Right lobe of liver (tissue), 6 donors: ENCODE measurements at regions not wholly inside any gene's neighbourhood (a gene's known extent, or its start where the extent isn't known, plus 50 kb on each side); places are given as distances from the start of the nearest gene placed in this dataset.

ENCODE experiments used
- ATAC-seq, 4 donors: fragments of 200-7000 bp; cut with Tn5 transposase; one replicate each; pipeline ENCODE4 v1.9.1; 2020; ENCODE audit warnings: mild to moderate bottlenecking in 4 of 4, moderate library complexity in 4 of 4
- DNase-seq, 3 donors: peaks; one replicate each; pipeline ENCODE4 v3.0.0-alpha.2; 2020
- H3K27ac ChIP-seq, 3 donors: fragments of 200-600 bp; one replicate each; pipeline ENCODE4 v1.8.0; 2022
- H3K27me3 ChIP-seq, 2 donors: fragments of 200-600 bp; one replicate each; pipeline ENCODE4 v1.8.0; 2022
- H3K36me3 ChIP-seq, 4 donors: fragments of 200-600 bp; sonication (generic) in 1 of 4; one replicate each; pipeline versions ENCODE4 v1.5.1 to v1.8.0; 2017 to 2022; ENCODE audit warnings: control low read depth in 1 of 4
- H3K4me1 ChIP-seq, 4 donors: fragments of 200-600 bp; sonication (generic) in 1 of 4; one replicate each; pipeline versions ENCODE4 v1.5.1 to v1.8.0; 2017 to 2022; ENCODE audit warnings: control low read depth in 1 of 4
- H3K4me3 ChIP-seq, 3 donors: fragments of 200-600 bp; one replicate each; pipeline ENCODE4 v1.8.0; 2022
- H3K9me3 ChIP-seq, 4 donors: fragments of 200-600 bp; sonication (generic) in 1 of 4; one replicate each; pipeline versions ENCODE4 v1.5.1 to v1.8.0; 2017 to 2022; ENCODE audit warnings: control low read depth in 1 of 4
- CTCF ChIP-seq, 4 donors: fragments of 200-600 bp in 3 of 4; fragments of 450-650 bp in 1 of 4; IDR thresholded peaks; one replicate each; pipeline versions ENCODE4 v1.5.1 to v1.8.0; 2016 to 2022; ENCODE audit warnings: antibody characterized with exemption in 4 of 4, mild to moderate bottlenecking in 2 of 4
- POLR2A ChIP-seq: fragments of 450-650 bp; IDR thresholded peaks from one replicate; pipeline ENCODE4 v1.6.1; 2017; ENCODE audit warnings: antibody characterized with exemption, mild to moderate bottlenecking
- WGBS: methylation state at CpG from one replicate; pipeline ENCODE4 v1.1.6; 2018; ENCODE audit warnings: low coverage, low lambda C conversion rate; ENCODE audit not compliant: insufficient coverage; ENCODE audit errors: missing lambda C conversion rate; 5-methylcytosine and 5-hydroxymethylcytosine counted together
- intact Hi-C, 2 donors: fragments of 100-400 bp; cut with DNase I; formaldehyde crosslinking; loops; one replicate each; pipeline versions ENCODE4 v1.11.2 to v1.14.1; 2022
- donor health status: DM: no; HTN: yes; CAD: no.
- donor health status: DM: no; HTN: no; CAD: no.
- donor health status: DM: no; HTN: no; CAD: no.
- donor health status: DM: no; HTN: yes; CAD: no.
- donor health status: DM: no; HTN: yes; CAD: no.

DNA sequence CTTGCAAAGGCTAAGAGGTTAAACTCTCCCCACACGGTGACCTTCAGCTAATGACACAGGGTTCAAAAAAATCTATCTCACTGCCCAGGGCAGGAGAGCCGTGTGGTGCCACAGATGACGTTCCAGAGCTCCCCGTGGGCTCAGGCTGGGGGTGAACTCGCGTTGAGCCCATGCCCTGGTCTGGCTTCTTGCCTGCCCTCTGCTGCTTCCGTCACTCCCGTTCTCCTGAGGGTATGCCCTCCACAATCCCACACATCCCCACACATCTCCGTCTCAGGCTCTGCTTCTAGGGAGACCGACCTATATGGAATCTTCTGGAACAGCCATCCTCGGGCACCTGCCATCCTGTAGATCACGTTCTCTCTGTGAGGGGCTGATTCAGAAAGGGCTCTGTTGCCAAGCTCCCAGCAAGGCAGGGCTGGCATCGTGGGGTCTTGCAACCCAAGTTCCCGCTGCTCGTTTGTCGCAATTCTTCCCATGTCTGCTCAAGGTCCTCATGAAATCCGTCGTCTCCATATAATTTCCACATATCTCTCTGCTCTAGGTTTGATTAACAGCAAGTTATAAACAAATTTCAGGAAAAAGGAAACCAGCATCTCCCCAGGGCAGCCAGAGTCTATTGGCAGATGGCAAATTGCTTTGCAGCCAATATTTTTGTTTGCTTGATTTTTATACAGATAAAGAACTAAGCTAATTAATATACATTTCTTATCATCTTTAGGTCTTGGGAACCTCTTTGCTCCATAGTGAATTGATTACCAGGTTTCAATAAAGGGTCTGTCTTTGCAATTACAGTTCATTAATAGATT is 278.2 kb downstream of the PTPRU start:
- ATAC-seq (no peak), DNase-seq (peak in 1 of 3 donors; percentile 3)
- TF ChIP-seq CTCF (IDR thresholded peaks at IDR 0.05): no peak
- no peak for TF ChIP-seq POLR2A
- no peaks in the 10 kb centered on the region for H3K27me3 ChIP-seq
- no peak overlapping the region for H3K4me3 ChIP-seq
- 68% methylated on average over 8 of the region's 18 CpGs for WGBS
- no peak overlapping the region for H3K27ac ChIP-seq
- H3K9me3 ChIP-seq: no peaks in the 10 kb centered on the region
- H3K4me1 ChIP-seq: no peaks in the 10 kb centered on the region
- intact Hi-C loops: no loop called here
- H3K36me3 ChIP-seq: no peaks in the 10 kb centered on the region

GRCh38 chr1:29513357-29513756 is 277.0 kb downstream of the PTPRU start:
- Histone ChIP-seq H3K4me3 (no peak overlapping the region), H3K9me3 (no peaks in the 10 kb centered on the region), H3K27me3 (no peaks in the 10 kb centered on the region), H3K36me3 (no peaks in the 10 kb centered on the region), H3K4me1 (no peaks in the 10 kb centered on the region), H3K27ac (no peak overlapping the region)
- intact Hi-C loops: no loop called here
- ATAC-seq (peak; percentile 65 to 85 (median 74)), DNase-seq (peak in 2 of 3 donors; percentile 23 to 55)
- peak in 2 of 4 donors; percentile 28 to 46 for TF ChIP-seq CTCF (IDR thresholded peaks at IDR 0.05)
- TF ChIP-seq POLR2A: no peak
- 47% methylated on average over 2 of the region's 5 CpGs for WGBS

GRCh38 chr1:29511436-29511835 is 275.1 kb downstream of the PTPRU start:
- DNase-seq (no peak), ATAC-seq (no peak)
- Histone ChIP-seq H3K27me3 (no peaks in the 10 kb centered on the region), H3K36me3 (no peaks in the 10 kb centered on the region), H3K4me3 (no peak overlapping the region), H3K4me1 (no peaks in the 10 kb centered on the region), H3K27ac (no peak overlapping the region), H3K9me3 (no peaks in the 10 kb centered on the region)
- TF ChIP-seq POLR2A: no peak
- no peak for TF ChIP-seq CTCF (IDR thresholded peaks at IDR 0.05)
- WGBS: 25% methylated on average over 4 of the region's 6 CpGs
- intact Hi-C loops: no loop called here

- TF ChIP-seq POLR2A: no peak
- TF ChIP-seq CTCF (IDR thresholded peaks at IDR 0.05): no peak
- WGBS: 50% methylated on average over 1 of the region's 3 CpGs
- H3K4me1 ChIP-seq: no peaks in the 10 kb centered on the region
- H3K27me3 ChIP-seq: no peaks in the 10 kb centered on the region
- intact Hi-C loops: no loop called here
- peak in 2 of 3 donors; percentile 3 to 20 for DNase-seq
- no peaks in the 10 kb centered on the region for H3K36me3 ChIP-seq
- H3K27ac ChIP-seq: no peak overlapping the region
- no peak overlapping the region for H3K4me3 ChIP-seq
- no peak for ATAC-seq
- no peaks in the 10 kb centered on the region for H3K9me3 ChIP-seq
Observed at GRCh38 chr1:29508458-29509107, 272.3 kb downstream of the PTPRU start.
